H1 (cell line): ENCODE measurements at regions not wholly inside any gene's neighbourhood (a gene's known extent, or its start where the extent isn't known, plus 50 kb on each side); places are given as distances from the start of the nearest gene placed in this dataset.

Experiments used
- BRCA1 ChIP-seq: IDR thresholded peaks from 2 replicates; pipeline ENCODE4 v1.6.1; 2012; ENCODE audit warnings: low read depth, low read length, improper control_type of control experiment
- CHD2 ChIP-seq: IDR thresholded peaks from 2 replicates; pipeline ENCODE4 v1.6.1; 2012; ENCODE audit warnings: low read length, improper control_type of control experiment
- CREB1 ChIP-seq: IDR thresholded peaks from 2 replicates; pipeline ENCODE4 v1.6.1; 2012; ENCODE audit warnings: inconsistent platforms
- EGR1 ChIP-seq: IDR thresholded peaks from 2 replicates; pipeline ENCODE4 v1.6.1; 2011; ENCODE audit warnings: low read depth, low read length, borderline replicate concordance
- EZH2 ChIP-seq: fragments of 200-600 bp; sonication (generic); IDR thresholded peaks from 2 replicates; pipeline ENCODE4 v1.7.1; 2012; ENCODE audit warnings: low read depth, mild to moderate bottlenecking, moderate library complexity, low read length, inconsistent platforms; ENCODE audit not compliant: severe bottlenecking
- GABPA ChIP-seq: IDR thresholded peaks from 2 replicates; pipeline ENCODE4 v1.6.1; 2011; ENCODE audit warnings: mild to moderate bottlenecking, low read length, moderate library complexity, borderline replicate concordance; ENCODE audit not compliant: insufficient read depth
- POLR2A ChIP-seq, 2 experiments: IDR thresholded peaks; 1 replicate in 1 of 2; 2 replicates in 1 of 2; pipeline ENCODE4 v1.6.1; 2011; ENCODE audit warnings: low read depth in 2 of 2, low read length in 2 of 2, mild to moderate bottlenecking in 2 of 2; ENCODE audit errors: control extremely low read depth in 1 of 2
- POLR2AphosphoS5 ChIP-seq: IDR thresholded peaks from 2 replicates; pipeline ENCODE4 v1.6.1; 2011; ENCODE audit warnings: low read depth, low read length
- SP2 ChIP-seq: IDR thresholded peaks from 2 replicates; pipeline ENCODE4 v1.6.1; 2012; ENCODE audit warnings: mild to moderate bottlenecking, low read length, inconsistent platforms
- SP4 ChIP-seq: IDR thresholded peaks from 2 replicates; pipeline ENCODE4 v1.6.1; 2012; ENCODE audit warnings: low read length, inconsistent platforms
- TAF7 ChIP-seq: optimal IDR thresholded peaks from 2 replicates; pipeline ENCODE3; 2011; ENCODE audit warnings: low read depth, mild to moderate bottlenecking, inconsistent platforms, low read length, moderate library complexity, borderline replicate concordance
- TEAD4 ChIP-seq: IDR thresholded peaks from 2 replicates; pipeline ENCODE4 v1.6.1; 2012; ENCODE audit warnings: low read depth, low read length, inconsistent platforms, mixed read lengths
- TF ChIP-seq, protein P1 (sequence below), 3 experiments: IDR thresholded peaks; 1 replicate in 2 of 3; 2 replicates in 1 of 3; pipeline versions ENCODE4 v1.5.1 to v1.6.1; 2011; ENCODE audit warnings: low read length in 3 of 3, mild to moderate bottlenecking in 3 of 3, inconsistent platforms in 2 of 3, low read depth in 1 of 3, moderate library complexity in 1 of 3; ENCODE audit not compliant: insufficient read depth in 1 of 3; ENCODE audit errors: control extremely low read depth in 1 of 3
- TF ChIP-seq, protein P2 (sequence below): IDR thresholded peaks from 2 replicates; pipeline ENCODE4 v1.6.1; 2012; ENCODE audit warnings: low read length, inconsistent platforms

DNA sequence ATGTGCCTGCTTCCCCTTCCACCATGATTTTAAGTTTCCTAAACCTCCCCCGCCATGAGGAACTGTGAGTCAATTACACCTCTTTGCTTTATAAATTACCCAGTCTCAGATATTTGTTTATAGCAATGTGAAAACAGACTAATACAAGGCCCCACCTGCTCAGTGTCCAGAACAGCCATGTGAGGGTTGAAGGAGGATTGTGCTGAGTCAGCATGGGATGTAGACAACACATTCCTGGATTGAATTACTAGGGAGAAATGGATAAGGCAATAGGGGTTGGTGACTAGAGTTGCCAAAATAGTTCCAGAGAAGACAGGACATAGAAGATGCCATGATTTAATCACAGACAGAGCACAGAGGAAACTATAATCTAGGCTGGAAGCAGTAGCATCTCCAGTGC is 270.3 kb downstream of the GFRA1 start:
- no peak for TF ChIP-seq EZH2
- no peak for TF ChIP-seq GABPA
- TF ChIP-seq SP4 = no peak
- TF ChIP-seq, protein P1, sequence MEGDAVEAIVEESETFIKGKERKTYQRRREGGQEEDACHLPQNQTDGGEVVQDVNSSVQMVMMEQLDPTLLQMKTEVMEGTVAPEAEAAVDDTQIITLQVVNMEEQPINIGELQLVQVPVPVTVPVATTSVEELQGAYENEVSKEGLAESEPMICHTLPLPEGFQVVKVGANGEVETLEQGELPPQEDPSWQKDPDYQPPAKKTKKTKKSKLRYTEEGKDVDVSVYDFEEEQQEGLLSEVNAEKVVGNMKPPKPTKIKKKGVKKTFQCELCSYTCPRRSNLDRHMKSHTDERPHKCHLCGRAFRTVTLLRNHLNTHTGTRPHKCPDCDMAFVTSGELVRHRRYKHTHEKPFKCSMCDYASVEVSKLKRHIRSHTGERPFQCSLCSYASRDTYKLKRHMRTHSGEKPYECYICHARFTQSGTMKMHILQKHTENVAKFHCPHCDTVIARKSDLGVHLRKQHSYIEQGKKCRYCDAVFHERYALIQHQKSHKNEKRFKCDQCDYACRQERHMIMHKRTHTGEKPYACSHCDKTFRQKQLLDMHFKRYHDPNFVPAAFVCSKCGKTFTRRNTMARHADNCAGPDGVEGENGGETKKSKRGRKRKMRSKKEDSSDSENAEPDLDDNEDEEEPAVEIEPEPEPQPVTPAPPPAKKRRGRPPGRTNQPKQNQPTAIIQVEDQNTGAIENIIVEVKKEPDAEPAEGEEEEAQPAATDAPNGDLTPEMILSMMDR (IDR thresholded peaks at IDR 0.05; ENCODE audit: control extremely low read depth in 1 of 3, insufficient read depth in 1 of 3, low read depth in 1 of 3, low read length in 3 of 3) = no peak
- no peak for TF ChIP-seq TAF7
- TF ChIP-seq POLR2A (IDR thresholded peaks at IDR 0.05; ENCODE audit: control extremely low read depth in 1 of 2, low read depth in 2 of 2, low read length in 2 of 2) = no peak
- TF ChIP-seq, protein P2, sequence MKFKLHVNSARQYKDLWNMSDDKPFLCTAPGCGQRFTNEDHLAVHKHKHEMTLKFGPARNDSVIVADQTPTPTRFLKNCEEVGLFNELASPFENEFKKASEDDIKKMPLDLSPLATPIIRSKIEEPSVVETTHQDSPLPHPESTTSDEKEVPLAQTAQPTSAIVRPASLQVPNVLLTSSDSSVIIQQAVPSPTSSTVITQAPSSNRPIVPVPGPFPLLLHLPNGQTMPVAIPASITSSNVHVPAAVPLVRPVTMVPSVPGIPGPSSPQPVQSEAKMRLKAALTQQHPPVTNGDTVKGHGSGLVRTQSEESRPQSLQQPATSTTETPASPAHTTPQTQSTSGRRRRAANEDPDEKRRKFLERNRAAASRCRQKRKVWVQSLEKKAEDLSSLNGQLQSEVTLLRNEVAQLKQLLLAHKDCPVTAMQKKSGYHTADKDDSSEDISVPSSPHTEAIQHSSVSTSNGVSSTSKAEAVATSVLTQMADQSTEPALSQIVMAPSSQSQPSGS = no peak
- TF ChIP-seq CREB1 = no peak
- TF ChIP-seq POLR2AphosphoS5 = no peak
- TF ChIP-seq SP2 = no peak
- no peak for TF ChIP-seq CHD2
- TF ChIP-seq TEAD4 = no peak
- TF ChIP-seq EGR1 = no peak
- TF ChIP-seq BRCA1 = no peak
